GM21576 (cell line): ENCODE measurements at regions not wholly inside any gene's neighbourhood (a gene's known extent, or its start where the extent isn't known, plus 50 kb on each side); places are given as distances from the start of the nearest gene placed in this dataset.
"Not testable (repeated sequence)": the region's sequence is repeated elsewhere in the genome, so short reads cannot be mapped to it uniquely, and the experiment has no call there.

ENCODE experiments used
- ATAC-seq: cut with Tn5 transposase; IDR thresholded peaks from one replicate; pipeline ENCODE4 v1.9.1; 2021; ENCODE audit warnings: mild to moderate bottlenecking, moderate library complexity; ENCODE audit not compliant: unreplicated experiment

DNA sequence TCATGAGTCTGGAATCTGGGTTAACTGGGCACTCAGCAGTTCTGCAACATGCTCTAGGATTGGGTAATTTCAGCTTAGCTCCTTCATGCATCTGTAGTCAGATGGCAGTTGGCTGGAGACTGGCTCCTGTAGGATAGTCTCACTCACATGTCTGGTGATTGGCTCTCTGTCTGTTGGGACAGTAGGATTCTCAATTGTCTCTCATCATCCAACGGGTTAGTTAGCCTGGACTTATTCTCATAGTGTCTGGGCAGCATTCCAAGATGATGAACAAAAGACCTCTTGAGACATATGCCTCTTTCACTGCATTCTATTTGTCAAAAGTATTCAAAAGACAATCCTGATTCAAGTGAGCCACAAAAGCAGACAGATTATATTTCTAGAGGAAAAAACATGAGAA lies 795.6 kb upstream of the GALNTL6 start:
- ATAC-seq: no peak

DNA sequence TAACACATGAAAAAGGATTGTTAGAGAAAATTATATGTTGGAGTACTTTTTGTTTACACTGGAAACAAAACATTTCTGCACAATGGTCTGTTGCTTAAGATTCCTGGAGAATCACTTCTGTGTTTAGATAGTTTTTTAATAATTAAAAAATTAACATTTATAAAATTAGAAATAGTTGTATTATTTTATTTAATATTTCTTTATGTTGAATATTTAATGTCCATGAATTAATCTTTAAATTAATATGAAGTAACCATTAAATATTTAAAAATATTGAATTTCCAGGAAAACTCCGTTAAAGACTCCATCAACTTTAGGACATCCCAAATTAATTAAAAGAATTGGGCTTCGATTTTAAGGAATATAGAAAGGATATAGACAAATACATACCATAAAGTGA lies 797.1 kb upstream of the GALNTL6 start:
- no peak for ATAC-seq

DNA sequence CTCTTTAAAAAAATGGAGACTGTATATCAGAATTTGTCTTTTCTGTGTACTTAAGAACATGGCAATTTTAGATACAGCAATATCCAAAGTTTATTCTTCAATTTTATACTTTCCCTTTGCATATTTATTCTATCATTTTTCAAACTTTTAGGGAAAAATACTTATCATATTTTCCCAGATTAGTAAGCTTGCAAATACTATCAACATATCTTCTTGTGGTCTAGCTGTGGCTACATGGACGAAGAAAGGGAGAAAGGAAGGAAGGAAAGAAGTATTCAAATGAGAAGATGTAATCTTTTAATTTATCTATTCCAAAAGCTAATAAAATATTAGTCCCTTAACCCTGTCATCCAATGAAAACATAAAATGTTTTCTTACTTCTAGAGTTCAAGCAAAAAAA lies 797.8 kb upstream of the GALNTL6 start:
- no peak for ATAC-seq

DNA sequence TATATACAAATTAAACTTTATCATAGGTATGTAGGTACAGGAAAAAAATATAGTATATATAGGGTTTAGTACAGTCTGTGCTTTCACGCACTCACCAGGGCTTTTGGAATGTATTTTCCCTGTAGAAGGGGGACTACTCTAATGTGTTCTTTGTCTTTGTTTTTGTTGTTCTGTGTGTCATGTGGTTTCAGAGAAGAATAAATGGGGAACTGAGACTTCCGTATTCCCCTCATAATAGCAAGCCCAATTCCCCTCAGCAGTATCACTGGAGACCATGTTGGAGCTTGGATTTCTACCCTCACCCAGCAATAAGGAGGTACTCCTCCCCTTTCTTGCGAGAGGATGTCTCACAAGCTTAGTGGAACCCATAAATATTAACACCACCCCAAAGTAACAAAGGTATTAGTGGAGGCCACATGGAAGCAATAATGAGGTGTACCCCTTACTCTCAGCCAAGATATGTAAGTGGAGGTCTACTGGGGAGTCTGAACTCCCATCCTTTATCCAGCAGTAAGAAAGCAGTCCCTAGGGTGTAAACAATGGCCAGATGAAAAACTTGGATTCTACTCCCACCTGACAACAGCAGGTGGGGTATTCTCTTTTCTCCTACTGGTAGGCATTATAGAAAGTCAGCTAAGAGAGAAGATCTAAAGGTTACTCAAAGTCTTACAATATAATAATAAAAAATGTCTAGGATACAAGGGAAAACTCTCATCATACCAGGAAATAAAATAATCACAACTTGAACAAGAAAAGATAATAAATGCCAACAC lies 805.4 kb upstream of the GALNTL6 start:
- no peak for ATAC-seq

DNA sequence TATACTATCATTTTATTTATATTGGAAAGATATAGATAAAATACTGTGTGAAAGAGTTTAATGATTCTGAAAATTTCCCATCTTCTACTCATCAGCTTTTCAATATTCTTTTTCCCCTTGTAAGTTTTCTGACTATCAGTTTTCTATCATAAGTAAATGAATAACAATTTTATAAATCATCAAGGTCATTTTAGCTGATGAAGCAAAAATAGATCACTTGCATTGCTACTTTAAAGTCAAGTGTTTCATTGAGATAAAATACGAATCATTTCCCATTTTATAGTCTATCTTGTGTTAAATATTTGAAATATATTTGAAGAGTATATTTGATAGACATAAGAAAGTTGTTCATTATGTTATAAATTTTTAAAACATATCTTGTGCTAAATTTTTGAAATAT lies 811.0 kb upstream of the GALNTL6 start:
- no peak for ATAC-seq

DNA sequence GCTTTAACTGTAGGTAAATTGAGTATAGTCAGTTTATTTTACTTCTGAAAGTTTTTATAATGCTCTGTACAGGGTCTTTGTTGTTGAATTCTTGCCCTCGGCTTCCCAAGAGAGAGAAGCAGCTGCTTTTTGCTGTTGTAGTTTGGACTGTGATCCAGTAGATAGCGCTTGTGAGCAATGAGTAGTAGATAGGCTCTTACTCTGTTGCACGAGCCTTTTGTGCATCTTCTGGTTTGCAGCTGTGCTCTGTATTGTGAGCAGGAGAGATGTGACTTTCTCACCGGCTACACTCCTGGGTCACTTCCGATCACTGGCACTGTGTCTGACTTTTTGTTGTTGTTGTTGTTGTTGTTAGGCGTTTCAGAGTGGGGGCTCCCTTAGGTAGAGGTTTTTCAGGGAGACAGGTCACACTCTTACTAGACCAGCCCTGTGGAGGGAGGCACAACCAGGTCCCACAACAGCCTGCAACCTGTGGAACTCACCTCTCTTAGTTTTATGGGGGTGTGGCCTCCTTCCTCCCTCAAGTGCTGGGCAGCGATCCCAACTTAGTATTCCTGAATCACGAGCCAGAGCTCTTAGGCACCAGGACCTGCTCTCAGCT lies 822.1 kb upstream of the GALNTL6 start:
- peak; percentile 91 for ATAC-seq

DNA sequence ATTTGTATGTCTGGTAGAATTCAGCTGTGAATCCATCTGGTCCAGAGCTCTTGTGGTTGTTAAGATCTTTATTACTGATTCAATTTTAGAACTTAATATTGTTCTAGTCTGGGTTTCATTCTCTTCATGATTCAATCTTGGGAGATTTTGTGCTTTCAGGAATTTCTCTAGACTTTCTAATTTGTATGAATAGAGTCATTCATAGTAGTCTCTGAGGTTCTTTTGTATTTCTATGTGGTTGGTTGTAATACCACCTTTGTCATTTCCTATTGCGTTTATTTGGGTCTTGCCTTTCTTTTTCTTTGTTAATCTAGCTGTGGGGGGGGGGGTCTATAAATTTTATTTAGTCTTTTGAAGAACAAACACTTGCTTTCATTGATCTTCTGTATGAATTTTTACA lies 824.8 kb upstream of the GALNTL6 start:
- no peak for ATAC-seq

DNA sequence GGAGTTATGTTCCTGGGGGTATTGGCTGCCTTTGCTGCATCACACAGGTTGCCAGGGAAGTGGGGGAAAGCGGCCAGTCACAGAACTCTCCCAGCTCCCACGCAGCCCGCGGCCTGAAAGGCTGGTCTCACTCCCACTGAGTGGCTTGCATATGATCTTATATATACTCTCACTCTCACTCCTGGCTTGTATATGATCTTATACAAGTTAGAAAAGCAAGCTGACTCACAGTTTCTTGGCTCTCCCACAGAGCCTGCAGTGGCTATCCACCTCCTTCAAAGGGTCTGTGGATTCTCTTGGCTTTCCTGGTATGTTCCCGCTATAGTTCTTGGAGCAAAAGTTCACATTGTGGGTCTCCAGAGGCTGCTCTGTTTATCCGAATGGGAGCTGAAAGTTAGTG lies 833.5 kb upstream of the GALNTL6 start:
- no peak for ATAC-seq

DNA sequence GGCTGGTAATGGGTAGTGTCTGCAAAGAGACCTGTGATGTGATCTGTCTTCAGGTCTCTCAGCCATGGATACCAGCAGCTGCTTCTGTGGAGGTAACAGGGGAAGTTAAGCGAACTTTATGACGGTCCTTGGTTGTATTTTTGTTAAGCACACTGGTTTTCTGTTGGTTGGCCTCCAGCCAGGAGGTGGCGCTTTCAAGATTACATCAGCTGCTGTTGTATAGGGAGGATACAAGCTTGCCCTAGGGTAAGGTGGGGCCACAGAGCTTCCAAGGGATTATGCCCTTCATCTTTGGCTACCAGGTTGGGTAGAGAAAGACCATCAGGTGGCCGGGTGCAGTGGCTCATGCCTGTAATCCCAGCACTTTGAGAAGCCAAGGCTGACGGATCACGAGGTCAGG lies 834.2 kb upstream of the GALNTL6 start:
- no peak for ATAC-seq

DNA sequence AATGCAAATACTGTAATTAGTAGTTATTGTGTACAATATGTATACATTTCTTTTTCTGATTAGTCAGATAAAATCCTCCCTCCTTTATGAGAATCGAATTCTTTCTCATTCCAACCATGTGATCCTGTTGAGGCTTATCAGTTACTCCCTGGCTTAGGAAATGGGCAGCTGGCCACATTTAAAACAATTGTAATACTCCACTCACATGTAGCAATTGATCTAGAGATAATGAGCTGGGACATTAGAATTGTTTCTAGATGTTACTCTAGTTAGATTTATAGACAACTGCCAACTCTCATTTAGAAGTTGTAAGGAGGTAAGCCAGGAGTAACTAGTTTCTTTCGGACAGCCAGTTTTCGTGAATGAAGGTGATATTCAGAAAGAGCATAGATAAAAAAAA lies 859.3 kb upstream of the AADAT start:
- ATAC-seq: no peak

DNA sequence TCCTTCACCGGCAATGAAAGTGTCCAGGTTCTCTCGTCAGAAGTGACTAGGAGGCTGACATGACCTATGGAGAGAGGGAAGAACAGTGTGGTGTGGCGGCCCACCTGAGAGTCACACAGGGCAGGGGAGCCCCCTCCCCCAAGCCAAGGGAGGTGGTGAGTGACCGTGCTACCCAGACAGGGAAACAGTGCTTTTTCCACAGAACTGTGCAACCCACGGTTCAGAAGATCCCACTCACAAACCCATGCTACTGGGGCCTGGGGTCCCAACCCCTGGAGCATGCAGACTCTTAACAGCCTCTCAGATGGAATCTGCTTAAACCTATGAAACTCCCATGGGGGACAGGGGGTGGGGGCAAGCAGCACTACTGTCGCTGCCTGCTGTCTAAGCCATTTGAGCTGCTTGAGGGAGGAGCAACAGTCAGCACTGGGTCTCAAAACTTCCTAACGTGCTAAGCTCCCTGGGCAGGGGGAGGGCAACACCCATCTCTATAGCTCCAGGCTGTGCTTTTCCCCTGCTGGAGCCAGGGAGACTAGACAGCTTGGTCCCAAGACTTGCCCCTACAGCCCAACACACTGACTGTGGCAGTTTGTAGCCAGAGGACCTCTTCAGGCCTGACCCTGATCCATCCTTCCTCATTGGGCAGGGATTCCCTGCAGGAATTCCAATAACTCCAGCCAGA lies 850.4 kb upstream of the AADAT start:
- no peak for ATAC-seq

DNA sequence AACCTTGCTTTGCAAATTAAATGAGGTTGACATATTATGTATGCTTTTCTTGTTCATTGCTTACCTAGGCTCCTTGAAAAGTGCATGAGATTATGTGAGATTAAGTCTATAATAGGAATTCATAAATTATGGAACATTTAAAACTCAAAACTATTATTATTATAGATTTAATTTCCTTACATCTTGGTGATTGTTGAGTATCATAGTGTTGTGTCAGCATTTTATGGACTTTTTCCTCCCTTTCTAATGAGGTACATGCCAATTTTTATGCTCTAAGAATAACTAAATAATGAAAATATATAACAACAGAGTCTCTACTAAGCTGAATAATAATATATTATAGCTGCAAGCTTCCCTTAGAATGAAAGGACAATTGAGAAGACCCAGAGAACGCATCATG lies 848.8 kb upstream of the AADAT start:
- no peak for ATAC-seq

DNA sequence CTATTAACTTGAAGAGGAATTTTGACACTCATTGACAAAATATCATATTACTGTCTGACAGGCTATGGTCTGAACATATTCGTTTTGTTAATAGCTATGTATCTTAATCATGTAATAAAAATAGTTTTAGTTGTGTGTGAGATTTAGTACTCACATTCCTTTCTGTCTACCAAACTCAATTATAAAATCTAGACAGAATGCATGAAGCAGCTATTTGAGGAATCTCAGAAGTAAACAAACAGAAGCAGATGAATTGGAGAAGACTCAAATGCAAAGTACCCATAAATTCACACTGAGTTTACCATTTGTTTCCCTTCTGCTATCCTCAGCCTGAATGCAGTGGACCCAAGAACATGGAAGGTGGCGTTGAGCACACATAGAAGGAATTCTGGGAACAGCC lies 841.6 kb upstream of the AADAT start:
- no peak for ATAC-seq

DNA sequence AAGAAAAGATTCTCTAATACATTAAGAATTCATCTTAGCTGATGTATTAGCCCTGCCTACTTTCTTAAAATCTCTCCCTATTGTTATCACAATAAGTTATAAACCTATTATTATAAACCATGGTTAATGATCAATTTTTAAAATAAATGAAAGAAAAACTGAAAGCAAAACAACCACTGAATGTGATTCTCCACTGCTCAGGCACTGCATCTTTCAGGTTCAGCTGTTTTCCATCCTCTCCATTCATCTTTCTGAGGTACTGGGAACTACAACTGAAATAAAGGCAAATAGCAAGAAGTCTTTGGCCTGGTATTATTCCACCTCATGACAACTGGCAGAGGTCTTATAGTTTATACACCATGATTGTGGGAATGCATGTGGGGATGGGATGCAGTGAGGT lies 798.9 kb upstream of the AADAT start:
- ATAC-seq: no peak

DNA sequence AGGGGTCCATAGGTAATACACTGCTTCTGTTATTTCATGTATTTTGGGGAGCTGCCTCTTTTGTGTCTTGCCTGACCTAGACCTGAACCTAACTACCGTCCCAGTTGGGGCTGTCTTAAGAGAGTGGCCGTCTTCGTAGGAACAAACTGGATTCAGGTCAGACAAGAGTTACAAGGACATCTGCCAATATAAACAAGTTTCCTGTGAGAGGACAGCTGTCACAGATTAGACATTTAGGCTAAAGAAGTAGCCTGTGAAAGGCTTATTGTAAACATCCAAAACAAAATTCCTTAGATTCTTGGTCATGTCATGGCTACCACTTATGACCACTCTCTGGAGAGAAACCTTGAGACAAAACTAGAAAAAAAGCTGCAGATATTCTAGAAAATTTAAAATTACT lies 797.6 kb upstream of the AADAT start:
- no peak for ATAC-seq

DNA sequence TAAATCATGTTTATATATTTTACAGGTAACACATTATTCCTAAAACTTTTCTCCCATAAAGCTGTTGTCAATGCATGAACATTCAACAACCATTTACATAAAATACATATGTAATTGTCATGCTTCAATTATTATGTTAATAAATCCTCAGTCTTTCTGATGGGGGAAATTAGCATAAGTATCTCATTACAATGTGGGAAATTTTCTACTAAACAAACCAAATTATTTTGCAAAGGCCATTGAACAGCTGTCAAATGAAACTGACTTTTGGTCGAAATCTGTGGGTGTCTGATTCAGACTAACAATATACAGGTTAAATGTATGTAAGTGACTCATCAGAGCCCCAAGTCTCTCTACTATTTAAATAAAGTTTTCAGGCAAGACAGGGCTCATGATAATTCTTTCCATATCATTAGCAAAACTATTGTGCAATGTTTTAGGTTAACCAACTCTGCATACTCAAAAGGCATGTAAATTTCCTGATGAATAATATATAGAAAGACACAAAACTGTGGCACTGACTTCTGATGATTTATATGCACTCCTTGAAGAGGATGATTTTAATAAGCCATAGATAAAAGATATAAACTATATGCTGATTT lies 795.3 kb upstream of the AADAT start:
- ATAC-seq: no peak

DNA sequence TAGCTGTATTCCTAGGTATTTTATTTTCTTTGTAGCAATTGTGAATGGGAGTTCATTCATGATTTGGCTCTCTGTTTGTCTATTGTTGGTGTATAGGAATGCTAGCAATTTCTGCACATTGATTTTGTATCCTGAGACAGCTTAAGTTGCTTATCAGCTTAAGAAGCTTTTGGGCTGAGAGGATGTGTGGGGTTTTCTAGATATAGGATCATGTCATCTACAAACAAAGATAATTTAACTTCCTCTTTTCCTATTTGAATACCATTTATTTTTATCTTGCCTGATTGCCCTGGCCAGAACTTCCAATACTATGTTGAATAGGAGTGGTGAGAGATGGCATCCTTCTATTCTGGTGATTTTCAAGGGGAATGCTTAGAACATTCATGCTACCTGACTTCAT lies 791.9 kb upstream of the AADAT start:
- ATAC-seq: not testable (repeated sequence)

DNA sequence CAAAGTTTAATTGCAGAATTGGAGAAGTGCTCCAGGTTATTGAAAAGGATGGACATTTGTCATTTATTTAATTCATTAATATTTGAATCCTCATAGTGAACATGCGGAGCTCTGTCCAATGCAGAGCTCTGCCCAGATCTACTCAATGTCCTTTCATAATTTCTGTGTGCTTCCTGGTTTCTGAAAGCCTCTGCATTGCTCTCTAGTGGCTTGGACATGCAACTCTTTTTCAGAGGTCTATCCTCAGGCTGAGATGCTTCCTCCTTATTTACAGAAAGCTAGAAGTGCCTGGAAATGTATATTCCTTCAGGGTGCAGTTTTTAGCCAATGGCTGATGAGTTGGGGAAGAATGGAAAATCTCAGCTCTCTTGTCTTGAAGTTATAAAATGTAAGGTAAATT lies 786.1 kb upstream of the AADAT start:
- ATAC-seq: no peak

DNA sequence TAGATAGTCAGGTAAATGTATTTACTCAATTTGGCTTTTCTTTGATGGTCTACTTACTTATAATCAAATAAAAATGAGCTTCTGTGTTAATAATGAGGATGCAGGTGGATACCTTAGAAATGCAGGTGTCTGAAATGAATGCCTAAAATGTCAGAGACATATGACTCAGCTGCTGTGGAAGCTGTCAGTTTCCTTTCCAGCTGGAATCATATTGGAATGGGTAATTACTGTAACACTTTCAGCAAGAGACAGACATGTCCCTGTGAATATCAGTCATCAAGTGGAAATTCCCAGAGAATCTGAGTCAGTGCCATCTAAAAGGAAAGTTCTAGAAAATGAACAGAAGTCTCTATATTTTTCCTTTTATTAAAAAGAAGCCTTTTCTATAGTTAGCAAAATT lies 783.0 kb upstream of the AADAT start:
- no peak for ATAC-seq

DNA sequence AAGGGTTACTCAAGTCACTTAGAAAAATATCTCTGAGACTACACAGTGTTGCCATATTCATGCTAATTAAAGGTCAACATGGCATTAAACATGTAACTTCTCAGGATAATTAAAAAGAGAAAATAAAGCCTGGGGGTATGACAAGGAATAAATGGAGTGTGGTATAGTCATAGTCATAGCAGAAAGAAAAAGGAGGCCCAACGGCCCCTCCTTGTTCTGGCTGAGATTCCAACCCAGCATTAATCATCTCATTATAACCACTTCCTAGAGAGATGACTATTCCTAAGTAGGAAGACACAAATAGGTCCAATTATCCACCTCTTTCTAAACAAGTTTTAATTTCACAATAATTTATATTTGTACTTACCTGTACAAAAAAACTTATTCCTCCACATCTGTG lies 778.4 kb upstream of the AADAT start:
- no peak for ATAC-seq

DNA sequence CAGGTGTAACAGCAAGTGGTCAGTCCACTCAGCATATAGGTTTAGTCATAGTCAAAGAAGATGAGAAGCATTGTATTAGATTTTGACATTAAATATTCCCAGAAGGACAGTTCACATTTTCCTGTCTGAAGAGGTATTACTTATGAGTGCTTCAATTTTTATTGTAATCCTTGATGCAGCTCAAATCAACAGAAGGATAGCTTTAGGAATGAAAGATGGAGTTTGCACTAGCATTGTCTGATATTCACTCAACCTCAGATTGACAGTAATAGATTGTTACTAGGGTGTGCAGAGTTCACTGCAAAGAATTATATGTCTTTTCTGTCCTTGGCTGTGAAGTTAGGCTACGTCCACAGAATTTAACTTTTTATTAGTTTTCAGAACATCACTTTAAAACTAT lies 764.3 kb upstream of the AADAT start:
- ATAC-seq: no peak

DNA sequence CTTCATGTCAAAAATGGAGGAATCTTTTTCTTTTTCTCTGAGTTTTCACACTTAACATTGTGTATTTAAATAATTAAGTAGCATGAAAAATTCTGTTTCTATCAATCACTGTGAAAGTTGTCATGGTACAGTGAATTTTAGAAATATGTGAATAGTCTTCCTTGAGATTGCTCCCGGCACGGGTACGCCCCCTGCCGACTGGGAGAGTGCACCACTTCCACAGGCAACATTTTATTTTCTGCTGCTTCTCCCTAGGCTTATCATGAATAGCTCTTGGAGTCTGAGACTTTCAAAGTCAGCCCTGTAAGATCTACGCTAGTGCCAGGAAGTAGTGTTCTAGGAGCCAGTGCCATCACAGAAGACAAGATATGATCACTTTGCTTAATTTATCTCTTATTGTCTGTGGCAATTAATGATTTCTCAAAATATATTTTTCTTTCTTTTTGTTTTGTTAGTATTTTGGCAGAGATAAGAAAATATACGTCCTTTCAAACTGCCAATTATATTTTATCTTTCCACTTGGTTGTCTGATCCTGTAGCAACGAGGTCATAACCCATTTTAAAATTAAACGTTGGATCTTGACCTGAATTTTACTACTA lies 763.8 kb upstream of the AADAT start:
- peak; percentile 77 for ATAC-seq
